ENCODE measurements at regions not wholly inside any gene's neighbourhood (a gene's known extent, or its start where the extent isn't known, plus 50 kb on each side); places are given as distances from the start of the nearest gene placed in this dataset.

DNA sequence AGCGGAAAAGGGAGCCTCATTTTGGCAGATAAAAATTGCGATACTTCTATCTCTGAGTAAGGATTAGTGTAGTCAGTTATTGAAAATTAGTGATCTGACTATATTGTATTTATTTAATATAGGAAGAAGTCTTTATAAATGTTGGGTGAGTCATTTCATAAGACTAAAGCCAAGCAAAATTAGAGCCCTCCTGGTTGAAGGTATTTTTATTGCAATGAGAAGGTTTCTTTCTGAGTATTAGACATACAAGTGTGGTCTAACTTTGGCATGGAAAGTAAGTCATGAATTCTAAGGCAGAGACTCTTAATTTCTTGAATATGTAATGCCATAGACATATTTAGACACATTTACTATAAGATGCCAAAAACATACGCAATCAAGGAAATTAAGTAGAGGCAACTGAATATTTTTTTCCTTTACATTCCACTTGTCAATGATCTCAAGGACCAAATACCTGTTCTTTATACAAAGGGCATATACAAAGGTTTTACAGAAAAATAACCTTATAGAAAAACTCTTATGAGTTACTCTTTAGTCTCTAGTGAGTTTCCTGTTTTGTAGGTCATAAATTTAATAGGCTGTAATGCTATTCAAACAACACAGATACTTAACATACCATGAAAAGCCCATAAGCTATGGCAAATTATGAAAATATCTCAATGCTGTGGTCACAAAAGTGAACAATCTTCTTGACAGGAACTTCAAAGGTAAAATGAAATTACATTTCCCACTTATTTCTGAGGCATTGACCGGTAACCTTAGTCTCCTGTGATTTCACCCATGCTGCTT lies 156.6 kb upstream of the BTG1 start:
- DNase-seq (ENCODE audit: low read depth) = no peak

DNA sequence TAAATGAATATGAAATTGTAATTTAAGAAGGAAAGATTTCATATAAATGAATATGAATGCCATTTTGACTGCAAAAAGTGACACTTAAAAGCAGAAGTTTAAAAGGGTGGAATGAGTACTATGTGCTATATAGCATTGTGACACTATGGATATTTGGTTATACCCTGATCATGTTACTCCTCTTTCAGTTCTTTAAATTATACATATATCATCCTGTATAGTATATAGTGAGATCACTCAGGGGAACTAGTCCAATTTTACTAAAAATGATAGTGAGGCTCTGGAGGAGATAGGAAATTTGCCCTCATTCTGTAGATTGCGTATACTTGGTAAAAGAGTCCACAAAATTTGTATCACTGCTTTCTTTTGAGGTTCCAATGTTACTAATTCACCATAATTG lies 155.7 kb upstream of the BTG1 start:
- no peak for DNase-seq (ENCODE audit: low read depth)

DNA sequence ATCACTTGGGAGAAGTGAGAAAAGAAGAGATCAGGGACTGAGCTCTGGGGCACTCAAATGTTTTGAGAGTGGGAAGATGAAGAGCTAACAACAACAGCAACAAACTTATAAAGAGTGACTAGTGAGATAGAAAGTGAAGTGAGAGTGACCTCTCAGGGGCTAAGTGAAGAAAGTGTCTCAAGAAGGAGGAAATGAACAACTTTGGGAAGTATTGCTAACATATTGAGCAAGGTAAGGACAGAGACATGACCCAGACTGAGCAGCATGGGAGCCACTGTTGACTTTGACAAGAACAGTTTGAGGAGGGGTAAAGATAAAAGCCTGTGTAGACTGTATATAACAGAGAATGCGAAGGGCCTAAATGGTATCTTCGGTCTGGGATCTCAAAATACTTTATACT lies 155.1 kb upstream of the BTG1 start:
- DNase-seq (ENCODE audit: low read depth) = no peak

DNA sequence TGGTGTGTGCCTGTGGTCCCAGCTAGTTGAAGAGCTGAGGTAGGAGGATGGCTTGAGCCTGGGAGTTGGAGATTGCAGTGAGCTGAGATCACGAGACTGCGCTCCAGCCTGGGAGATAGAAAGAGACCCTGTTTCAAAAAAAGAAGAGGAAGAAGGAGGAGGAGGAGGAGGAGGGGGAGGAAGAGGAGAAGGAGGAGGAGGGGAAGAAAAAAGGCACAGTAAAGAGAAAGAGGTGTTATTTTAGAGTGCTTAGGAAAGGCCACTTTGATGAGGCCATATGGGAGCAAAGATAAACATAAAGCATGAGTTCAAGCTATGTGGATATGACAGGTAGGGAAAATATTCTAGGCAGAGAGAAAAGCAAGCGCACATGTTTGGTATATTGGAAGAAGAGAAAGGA lies 154.1 kb upstream of the BTG1 start:
- DNase-seq (ENCODE audit: low read depth) = no peak

DNA sequence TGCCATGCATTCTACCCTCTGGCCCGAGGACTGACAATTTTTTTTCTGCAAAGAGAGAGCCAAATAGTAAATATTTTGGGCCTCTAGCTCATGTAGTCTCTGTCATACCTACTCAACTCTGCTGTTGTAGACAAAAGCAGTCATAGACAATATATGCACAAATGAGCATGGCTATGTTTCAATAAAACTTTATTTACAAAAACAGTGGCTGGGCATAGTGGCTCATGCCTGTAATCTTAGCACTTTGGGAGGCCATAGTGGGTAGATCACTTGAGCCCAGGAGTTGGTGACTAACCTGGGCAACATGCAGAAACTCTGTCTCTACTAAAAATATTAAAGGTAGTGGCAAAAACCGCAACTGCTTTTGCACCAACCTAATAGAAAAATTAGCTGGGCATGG lies 153.7 kb upstream of the BTG1 start:
- no peak for DNase-seq (ENCODE audit: low read depth)

DNA sequence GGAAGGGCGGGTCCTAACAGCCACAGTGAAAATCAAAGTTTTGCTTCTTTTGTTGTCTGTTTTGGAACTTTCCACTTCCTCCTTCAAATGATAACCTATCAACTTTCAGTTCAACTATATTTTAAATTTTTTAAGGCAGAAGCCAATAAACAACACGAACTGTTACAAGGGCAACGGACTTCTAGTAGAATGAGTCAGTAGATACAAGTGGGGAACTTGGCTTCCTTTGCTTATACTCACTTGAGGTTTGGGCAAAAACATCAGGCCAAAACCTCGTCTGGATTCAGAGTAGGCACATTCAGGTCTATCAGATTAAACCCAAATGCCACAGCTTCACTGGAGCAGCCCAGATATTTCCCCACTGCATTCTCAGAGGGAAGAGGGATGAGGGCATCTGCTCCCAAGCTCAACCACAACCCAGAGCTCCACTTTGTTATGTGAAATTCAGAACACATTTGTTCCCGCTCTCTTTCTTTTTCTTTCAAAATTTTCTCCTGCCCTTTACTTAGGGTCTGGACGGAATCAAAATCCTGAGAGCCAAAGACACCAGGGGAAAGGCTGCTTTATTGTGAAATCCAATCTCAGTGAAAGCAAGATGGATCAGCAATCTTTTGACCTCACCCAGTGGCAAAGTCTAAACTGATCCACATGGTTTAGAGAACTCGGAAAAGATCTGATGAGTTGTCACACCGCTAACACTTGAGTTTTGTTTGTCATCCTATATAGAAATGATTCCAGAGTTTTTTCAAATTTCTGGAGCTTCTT lies 152.5 kb upstream of the BTG1 start:
- DNase-seq (ENCODE audit: low read depth) = no peak

DNA sequence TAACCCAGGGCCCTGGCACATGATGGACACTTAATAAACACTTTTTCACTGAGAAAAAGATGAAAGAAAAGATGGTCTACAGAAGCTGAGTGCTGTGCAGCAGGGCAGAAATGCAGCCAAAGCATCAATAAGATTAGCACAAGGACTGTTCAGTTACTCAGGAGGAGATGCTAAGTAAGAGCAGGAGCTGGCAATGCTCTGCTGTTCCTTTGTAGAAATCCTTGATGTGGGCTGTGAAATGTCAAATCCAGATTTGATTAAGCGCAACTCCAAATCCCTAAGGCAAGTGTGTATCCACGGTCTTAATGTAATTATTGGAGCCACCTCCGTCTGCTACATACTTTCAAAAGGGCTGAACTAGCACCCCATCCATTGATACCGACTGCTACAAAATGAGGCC lies 151.8 kb upstream of the BTG1 start:
- DNase-seq (ENCODE audit: low read depth) = no peak

DNA sequence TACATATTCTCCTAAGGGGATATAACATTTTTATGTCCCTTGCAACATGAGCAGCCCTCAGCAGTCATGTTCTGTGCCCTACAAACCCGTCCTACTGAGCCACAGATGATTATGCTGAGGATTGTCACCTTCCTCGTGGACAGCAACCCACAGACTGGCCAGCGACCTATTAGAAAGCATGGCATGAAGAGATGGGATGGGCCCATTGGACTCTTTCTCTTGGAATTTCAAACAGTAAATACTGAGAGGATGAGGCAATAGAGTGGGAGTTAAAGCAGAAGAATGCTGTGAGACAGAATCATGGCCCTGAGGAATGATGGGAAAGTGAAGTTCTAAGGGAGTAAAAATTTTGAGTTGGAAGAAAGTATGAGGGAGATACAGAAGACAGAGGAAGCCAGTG lies 149.9 kb upstream of the BTG1 start:
- DNase-seq (ENCODE audit: low read depth) = no peak

DNA sequence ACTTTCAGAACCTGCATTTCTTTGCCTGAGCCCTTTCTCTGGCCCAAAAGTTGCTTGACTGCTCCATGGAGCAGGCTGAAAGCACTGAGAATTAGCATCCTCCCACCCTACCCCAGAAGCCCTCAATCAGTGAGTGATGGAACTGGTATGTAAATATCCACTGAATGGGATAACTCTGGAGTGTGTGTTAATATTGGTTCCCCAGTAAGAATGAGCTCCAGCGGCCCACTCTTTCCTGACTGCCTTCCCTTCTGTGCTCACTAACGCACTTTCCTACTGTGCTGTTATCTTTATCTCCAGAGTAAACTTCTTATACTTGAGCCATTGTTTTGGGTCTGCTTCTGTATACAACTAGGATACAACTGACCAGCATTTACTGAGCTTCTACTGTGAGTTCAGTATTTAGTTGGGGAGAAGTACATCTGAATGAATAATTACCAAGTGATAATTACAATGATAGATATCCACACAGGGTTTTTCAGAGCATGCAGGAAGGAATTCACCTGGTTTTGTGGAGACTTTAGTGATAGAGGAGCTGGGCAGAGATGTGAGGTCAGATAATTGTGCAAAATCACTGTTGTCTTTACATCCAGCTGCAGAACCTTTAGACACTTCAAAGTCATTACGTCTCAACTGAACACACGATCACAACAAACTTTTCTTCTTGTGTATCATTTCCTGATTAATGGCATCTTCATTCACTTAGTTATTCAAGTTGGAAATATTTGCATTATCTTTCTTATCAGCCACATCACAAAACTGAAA lies 149.2 kb upstream of the BTG1 start:
- DNase-seq (ENCODE audit: low read depth) = no peak

DNA sequence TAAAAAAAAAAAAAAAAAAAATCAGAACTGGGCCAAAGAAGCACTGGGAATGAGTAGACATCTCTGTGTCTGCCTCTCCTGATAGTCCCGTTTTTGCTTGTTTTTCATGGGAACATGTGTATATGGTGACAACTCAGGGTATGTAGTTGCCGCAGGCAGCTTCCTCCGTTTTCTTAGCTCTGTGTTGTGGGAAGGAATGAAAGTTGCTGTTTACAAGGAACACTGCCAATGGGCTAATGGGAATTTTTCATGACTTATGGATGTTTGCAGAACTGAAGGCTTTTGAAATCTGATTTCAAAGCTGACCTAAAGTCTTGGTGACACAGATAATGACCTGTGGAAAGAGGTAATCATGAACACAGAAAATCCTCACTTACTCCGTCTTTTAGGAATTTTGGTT lies 146.4 kb upstream of the BTG1 start:
- DNase-seq (ENCODE audit: low read depth) = no peak

DNA sequence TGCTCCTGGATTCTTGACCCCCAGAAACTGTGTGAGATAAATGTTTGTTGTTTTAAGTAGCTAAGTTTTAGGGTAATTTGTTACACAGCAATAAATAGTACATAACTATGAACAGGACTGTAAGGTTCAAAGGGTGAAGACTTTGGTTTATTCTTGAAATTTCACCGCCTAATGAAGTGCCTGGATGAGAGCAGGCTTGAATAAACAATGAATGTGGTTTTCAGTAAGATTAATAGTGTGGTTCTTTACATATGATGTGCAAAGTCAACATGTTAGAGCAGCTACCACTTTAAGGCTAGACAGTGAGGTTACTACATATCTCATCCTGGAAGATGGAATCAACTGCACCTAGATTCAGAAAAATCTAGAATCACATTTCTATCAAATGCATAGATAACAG lies 145.2 kb upstream of the BTG1 start:
- no peak for DNase-seq (ENCODE audit: low read depth)

DNA sequence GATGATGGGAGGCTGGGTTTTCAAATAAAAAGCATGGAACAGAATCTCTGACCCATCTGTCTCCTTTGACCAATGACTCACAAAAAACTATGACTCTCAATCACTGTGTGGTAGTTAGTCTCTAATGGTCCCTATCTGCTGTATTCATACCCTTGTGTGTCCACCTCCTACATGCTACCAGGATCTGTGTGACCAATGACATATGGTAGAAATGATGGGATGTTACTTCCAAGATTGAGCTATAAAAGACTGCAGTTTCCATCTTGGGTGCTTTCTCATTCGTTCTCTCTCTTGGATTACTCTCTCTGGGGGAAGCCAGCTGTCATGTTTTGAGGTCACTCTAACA lies 144.7 kb upstream of the BTG1 start:
- no peak for DNase-seq (ENCODE audit: low read depth)

DNA sequence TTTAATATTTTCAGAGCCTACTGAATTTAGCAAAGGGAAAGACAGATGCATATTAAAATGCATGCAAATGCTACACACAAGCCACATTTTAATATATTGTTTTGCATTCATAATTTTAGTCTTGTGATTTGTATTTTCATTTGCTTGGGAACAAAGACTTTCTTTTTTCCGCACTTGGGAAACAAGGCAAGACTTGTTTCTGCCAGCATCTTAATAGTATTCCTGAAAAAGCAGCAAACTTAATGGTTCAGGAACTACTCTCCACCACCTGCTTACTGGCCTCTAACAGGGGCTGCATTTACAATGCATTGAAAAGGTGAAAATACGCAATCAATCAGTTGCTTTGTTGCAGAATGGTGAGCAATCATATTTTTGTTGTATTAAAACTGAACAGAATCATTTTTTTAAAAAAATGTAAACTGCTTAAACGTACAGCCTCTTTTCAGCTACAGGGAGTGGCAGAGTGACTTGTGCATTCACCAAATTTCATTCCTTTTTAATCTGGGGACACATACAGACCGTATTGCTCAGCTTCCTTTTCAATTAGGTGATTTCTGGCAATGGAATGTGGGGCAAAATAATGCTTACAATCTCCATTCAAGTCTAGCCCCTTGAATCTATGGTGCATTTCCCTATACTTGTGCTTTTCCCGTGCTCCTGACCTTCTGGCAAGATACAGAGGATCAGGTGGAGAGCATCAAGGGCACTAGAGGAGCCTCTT lies 144.1 kb upstream of the BTG1 start:
- DNase-seq (ENCODE audit: low read depth) = no peak

DNA sequence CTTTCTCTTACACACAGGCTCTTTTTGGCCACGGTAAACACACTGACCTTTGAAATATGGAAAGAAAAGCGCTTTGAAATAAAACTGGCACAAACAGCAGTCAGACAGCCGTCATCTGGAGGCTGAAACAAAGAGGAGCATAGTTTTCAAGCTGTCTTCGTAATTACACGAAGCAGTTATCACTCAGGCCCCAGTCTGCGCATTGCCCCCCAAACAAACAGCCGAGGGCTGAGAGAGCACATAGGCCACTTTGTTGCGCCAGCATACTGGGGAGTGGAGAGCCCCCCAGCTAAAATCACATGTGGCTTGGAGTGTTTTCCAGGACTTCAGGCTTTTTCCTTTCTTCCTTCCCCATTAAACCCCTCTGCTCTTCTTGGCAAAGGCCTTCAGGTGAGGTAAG lies 142.9 kb upstream of the BTG1 start:
- no peak for DNase-seq (ENCODE audit: low read depth)

DNA sequence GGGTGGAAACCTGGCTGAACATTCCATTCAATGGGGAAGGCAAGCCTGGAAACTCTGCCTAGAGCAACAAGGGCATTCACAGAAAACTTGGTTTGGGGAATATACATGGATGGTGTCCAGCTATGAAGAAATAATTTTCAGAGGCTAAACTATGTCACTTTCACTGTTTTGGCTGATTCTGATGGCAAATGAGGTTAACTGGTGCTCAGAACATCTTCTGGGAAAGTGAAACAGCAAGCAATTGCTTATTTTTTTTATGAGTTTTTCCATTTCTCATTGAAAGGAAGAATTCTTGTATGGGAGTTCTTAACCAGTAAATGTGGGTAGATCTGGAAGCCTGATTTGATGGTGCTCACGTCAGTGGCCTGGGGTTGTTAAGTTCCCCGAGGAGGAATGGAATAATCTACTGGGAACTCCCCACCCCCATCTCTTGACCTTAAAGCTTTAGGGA lies 132.8 kb upstream of the BTG1 start:
- no peak for DNase-seq (ENCODE audit: low read depth)

DNA sequence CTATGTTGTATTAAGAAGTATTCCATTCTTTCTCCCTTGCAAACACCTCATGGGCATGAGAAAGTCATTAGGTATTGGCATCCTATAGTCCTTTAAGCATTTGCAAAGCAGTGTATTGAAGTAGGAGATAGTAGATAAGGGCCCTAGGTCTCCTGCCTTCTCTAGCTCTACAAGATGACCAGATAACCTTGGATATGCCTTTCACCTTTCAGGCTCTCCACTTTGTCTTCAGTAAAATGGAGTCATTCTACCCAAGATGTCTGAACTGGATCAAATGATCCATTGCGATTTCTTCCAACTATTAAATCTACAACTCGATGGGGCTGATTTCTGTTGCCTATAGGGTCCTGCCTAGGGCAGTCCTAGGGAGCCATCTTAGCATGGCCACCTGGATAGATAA lies 132.1 kb upstream of the BTG1 start:
- DNase-seq (ENCODE audit: low read depth) = no peak

DNA sequence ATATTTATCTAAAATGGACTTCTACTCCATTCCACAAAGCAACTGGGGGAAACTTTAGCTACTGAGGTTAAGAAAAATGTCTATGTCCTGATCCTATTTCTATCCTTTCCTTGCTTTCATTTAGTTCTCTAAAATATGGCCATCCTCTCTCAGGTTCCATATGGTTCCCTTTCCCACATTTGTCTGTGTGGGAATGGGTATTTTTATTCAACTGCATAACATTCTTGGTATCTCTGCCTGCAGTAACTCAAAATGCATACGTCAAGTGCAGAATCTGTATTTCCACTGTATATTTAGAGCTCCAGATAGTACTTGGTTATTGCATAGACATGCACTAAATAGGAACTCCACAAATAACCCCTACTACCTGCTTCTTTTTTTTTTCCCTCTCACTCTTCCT lies 130.6 kb upstream of the BTG1 start:
- DNase-seq (ENCODE audit: low read depth) = no peak

DNA sequence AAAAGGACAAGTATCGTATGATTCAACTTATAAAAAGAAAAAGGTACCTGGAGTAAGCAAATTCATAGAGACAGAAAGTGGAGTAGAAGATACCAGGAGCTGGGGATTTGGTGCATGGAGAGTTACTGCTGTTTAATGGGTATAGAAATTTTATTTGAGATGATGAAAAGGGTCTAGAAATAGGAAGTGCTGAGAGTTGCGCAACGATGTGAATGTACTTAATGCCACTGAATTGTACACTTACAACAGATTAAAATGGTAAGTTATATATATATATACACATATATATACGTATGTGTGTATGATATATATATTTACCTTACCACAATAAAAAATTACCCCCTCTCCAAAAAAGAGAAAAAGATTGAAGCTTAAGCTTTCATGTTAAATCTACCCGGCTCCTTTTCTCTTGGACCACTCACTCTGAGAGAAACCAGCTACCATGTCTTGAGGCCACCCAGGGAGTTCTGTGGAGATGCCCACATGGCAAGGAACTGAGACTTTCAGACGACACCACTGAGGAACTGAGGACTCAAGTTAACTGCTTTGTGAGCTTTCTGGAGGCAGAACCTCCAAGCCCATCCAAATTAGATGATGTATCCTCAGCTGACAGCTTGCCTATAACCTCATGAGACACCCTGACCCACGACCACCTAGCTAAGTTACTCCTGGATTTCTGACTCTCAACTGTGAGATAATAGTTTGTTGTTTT lies 130.0 kb upstream of the BTG1 start:
- no peak for DNase-seq (ENCODE audit: low read depth)

DNA sequence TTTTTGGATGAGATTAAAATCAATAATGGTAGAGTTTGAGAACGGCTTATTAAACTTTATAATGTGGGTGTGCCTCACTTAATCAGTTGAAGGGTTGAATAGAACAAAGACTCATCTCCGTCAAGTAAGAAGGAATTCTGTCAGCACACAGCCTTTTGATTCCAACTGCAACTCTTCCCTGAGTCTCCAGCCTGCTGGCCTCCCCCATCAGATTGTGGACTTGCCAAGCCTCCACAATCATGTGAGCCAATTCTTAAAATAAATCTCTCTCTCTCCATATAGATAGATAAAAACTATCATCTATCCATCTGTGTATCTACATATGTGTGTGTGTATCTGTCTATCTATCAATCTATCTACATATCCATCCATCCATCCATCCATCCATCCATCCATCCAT lies 127.4 kb upstream of the BTG1 start:
- no peak for DNase-seq (ENCODE audit: low read depth)

DNA sequence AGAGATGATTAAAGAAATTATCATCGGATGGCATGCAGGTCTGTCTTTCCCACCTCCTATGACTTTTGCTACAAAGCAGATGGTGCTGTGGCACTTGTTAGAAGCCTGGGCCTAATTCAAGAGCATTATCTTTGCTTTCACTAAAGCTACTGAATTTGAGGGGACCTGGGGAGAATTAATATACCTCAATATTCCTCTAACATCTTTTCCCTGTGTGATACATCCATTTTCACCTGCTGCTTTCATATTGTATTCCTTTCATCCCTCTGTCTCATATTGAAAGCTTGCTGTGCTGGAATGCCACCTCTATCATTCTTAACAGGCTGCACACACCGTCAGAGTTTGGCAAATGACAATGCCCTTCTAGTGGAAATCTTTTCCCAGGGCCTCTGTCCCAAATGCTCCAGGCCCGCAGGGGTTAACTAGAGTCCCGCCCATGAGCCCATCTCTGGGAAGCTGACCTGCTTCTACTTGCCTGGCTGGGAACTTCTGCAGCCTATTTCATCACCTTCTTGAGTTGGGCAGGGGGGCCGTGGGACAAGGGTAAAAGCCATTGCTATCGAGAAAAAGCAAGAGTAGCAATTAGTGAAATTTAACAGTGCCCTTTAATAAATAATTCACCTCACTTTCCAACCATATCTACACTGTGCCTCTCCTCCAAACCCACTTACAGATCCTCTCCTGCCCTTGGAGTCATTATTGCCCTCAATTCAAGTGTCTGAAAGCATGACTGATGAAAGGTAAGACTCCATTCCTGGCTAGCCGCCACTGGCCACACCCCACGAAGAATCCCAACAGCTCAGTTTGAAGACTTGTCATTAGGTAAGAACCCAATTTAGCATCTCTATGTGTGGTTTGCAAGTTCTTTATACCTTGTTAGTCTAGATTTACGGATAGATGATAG lies 126.7 kb upstream of the BTG1 start:
- no peak for DNase-seq (ENCODE audit: low read depth)

DNA sequence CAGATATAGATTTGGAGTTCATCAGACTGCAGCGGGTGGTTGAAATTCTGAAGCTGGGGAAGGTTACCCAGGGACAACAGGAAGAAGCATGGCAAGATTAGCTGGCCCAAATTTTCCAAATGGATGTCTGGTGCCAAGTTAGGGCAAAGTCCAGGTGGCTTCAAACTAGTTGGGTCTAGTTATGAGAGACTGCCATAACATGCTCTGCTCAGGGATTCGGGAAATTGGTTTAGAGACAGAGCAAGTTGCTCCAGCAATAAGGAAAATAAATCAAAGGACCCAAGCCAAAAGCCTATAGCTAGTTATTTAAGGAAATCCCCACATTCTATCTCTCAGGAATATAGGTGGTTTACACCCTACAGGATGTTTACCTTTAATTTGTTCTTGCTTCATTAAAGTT lies 125.7 kb upstream of the BTG1 start:
- no peak for DNase-seq (ENCODE audit: low read depth)

Measured in activated T-cell treated with anti-CD3 and anti-CD28 coated beads for 1 hour (primary cell).